GM18520 (cell line): ENCODE measurements at regions not wholly inside any gene's neighbourhood (a gene's known extent, or its start where the extent isn't known, plus 50 kb on each side); places are given as distances from the start of the nearest gene placed in this dataset.
"Not testable (repeated sequence)": the region's sequence is repeated elsewhere in the genome, so short reads cannot be mapped to it uniquely, and the experiment has no call there.

Experiments
- ATAC-seq: cut with Tn5 transposase; IDR thresholded peaks from one replicate; pipeline ENCODE4 v1.9.1; 2021; ENCODE audit not compliant: unreplicated experiment

- no peak for ATAC-seq
Observed at GRCh38 chr5:13107537-13107936, 837.0 kb downstream of the DNAH5 start.

- no peak for ATAC-seq
Observed at GRCh38 chr5:13081116-13081515, 863.4 kb downstream of the DNAH5 start.

GRCh38 chr5:13072936-13073335, 871.6 kb downstream of the DNAH5 start:
- ATAC-seq, result not testable (repeated sequence)

GRCh38 chr5:13063088-13063487, 881.4 kb downstream of the DNAH5 start:
- ATAC-seq, result no peak

GRCh38 chr5:13045897-13046551, 898.5 kb downstream of the DNAH5 start:
- ATAC-seq, result no peak

- no peak for ATAC-seq
Observed at GRCh38 chr5:13034061-13034460, 910.4 kb downstream of the DNAH5 start.

- no peak for ATAC-seq
Observed at GRCh38 chr5:13029211-13029610, 915.3 kb downstream of the DNAH5 start.

GRCh38 chr5:13027874-13028273, 916.6 kb downstream of the DNAH5 start:
- ATAC-seq, result no peak

- ATAC-seq, result no peak
Observed at GRCh38 chr5:13019729-13020128, 924.8 kb downstream of the DNAH5 start.

GRCh38 chr5:13003457-13003856, 941.0 kb downstream of the DNAH5 start:
- ATAC-seq, result no peak

- no peak for ATAC-seq
Observed at GRCh38 chr5:12999667-13000066, 944.8 kb downstream of the DNAH5 start.

- ATAC-seq, result no peak
Observed at GRCh38 chr5:12985142-12985541, 959.3 kb downstream of the DNAH5 start.

- no peak for ATAC-seq
Observed at GRCh38 chr5:12974856-12975255, 969.6 kb downstream of the DNAH5 start.

GRCh38 chr5:12965804-12966203, 978.7 kb downstream of the DNAH5 start:
- no peak for ATAC-seq

GRCh38 chr5:12959713-12960112, 984.8 kb downstream of the DNAH5 start:
- ATAC-seq, result no peak

- no peak for ATAC-seq
Observed at GRCh38 chr5:12952409-12952808, 992.1 kb downstream of the DNAH5 start.

GRCh38 chr5:12951846-12952245, 992.6 kb downstream of the DNAH5 start:
- ATAC-seq, result no peak

- no peak for ATAC-seq
Observed at GRCh38 chr5:12947379-12947778, 997.1 kb downstream of the DNAH5 start.

- not testable (repeated sequence) for ATAC-seq
Observed at GRCh38 chr5:12945477-12945876, 999.0 kb downstream of the DNAH5 start.

GRCh38 chr5:12936221-12936620, 1008.3 kb downstream of the DNAH5 start:
- ATAC-seq, result no peak

- no peak for ATAC-seq
Observed at GRCh38 chr5:12934722-12935121, 1009.8 kb downstream of the DNAH5 start.

- no peak for ATAC-seq
Observed at GRCh38 chr5:12920527-12920926, 1016.3 kb upstream of the CTNND2 start.

- ATAC-seq, result no peak
Observed at GRCh38 chr5:12911156-12911555, 1006.9 kb upstream of the CTNND2 start.
